ENCODE measurements at regions not wholly inside any gene's neighbourhood (a gene's known extent, or its start where the extent isn't known, plus 50 kb on each side); places are given as distances from the start of the nearest gene placed in this dataset.

DNA sequence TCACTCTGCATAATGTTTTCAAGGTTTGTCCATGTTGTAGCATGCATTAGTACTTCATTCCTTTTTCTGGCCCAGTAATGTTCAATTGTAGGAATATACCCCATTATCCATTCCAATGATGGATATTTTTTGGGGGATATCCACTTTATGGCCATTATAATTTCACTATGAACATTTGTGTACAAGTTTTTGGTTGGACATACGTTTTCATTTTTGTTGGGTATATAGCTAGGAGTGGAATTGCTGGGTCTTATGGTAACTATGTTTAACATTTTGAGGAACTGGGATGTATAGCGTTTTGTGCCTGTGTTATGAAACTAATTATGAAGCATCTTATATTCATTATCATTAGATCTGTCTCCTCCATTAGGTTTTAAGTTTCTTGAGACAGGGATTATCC is 191.6 kb downstream of the TM9SF2 start:
- ATAC-seq (no peak), DNase-seq (no peak)
- WGBS, 2 donors = 84 to 96% methylated on average over 2 of the region's 2 CpGs
- Histone ChIP-seq H3K27me3 (no peaks in the 10 kb centered on the region), H3K36me3 (replicated peaks in 1 of 2; ENCODE audit: insufficient read depth in 1 of 2, low read depth in 2 of 2) (no peaks in the 10 kb centered on the region), H3K4me3 (no peak overlapping the region), H3K4me1 (no peaks in the 10 kb centered on the region), H3K27ac (no peak overlapping the region), H3K9me3 (no peaks in the 10 kb centered on the region)
- TF ChIP-seq POLR2A (IDR thresholded peaks at IDR 0.05) = no peak
- TF ChIP-seq, protein P1, sequence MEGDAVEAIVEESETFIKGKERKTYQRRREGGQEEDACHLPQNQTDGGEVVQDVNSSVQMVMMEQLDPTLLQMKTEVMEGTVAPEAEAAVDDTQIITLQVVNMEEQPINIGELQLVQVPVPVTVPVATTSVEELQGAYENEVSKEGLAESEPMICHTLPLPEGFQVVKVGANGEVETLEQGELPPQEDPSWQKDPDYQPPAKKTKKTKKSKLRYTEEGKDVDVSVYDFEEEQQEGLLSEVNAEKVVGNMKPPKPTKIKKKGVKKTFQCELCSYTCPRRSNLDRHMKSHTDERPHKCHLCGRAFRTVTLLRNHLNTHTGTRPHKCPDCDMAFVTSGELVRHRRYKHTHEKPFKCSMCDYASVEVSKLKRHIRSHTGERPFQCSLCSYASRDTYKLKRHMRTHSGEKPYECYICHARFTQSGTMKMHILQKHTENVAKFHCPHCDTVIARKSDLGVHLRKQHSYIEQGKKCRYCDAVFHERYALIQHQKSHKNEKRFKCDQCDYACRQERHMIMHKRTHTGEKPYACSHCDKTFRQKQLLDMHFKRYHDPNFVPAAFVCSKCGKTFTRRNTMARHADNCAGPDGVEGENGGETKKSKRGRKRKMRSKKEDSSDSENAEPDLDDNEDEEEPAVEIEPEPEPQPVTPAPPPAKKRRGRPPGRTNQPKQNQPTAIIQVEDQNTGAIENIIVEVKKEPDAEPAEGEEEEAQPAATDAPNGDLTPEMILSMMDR (IDR thresholded peaks at IDR 0.05) = no peak
- intact Hi-C loops (cut with DNase I) = no loop called here

DNA sequence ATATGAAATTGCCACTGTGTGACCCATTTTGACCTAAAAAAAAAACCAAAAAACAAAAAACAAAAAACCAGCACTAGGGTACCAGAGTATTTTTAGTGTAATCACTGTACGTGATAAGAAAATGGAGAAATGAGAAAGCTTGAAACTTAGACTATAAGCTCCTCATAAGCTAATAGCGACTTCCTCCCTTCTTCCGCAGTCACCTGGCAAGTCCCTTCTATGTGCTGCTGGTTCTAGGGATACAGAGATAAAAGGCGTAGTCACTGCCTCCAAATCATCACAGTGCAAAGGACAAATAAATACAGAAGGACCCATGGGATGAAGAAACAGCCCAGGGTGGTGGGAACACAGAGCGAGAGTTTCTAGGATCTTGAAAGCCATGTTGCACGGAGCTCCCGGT is 190.3 kb downstream of the TM9SF2 start:
- H3K27me3 ChIP-seq = no peaks in the 10 kb centered on the region
- DNase-seq = no peak
- H3K4me1 ChIP-seq = no peaks in the 10 kb centered on the region
- H3K27ac ChIP-seq = no peak overlapping the region
- no peaks in the 10 kb centered on the region for H3K9me3 ChIP-seq
- WGBS, 2 donors = 85 to 91% methylated on average over 7 of the region's 7 CpGs
- no peak overlapping the region for H3K4me3 ChIP-seq
- no peak for ATAC-seq
- intact Hi-C loops (cut with DNase I) = no loop called here
- TF ChIP-seq POLR2A (IDR thresholded peaks at IDR 0.05) = no peak
- no peaks in the 10 kb centered on the region for H3K36me3 ChIP-seq (replicated peaks in 1 of 2; ENCODE audit: insufficient read depth in 1 of 2, low read depth in 2 of 2)

DNA sequence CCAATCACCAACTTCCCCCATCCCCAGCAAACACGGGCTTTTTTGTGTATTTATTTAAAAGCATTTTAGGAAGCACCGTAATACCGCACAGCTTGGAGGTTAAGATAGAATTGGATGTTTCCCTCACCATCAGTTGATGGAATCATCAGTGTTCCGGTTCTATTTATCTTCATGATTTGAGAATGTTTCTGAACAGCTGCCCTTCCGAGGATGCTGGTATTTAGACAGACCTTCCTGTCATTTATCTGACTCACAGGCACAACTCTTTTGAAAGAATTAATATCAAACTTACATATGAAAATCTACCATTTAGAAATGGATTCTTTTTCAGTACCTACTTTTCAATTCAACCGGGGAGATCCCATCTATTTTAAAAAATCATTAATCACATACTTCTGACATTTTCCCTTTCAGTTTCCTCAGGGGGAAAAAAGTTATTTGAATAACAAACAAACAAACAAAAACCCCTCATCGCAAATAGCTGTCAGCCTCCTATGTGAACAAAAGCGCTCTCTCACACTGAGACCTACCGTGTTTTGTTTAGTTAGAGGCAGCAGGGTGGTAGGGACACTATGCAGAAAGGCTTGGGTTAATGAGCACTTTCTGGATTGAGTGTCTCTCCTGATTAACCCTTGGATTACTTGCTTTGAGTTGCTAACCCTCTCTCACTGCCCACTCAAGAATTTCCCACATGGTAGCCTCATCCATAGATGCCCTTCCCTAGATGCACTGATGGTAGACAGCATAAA is 189.3 kb downstream of the TM9SF2 start:
- no peak overlapping the region for H3K4me3 ChIP-seq
- no peaks in the 10 kb centered on the region for H3K27me3 ChIP-seq
- no peaks in the 10 kb centered on the region for H3K9me3 ChIP-seq
- no peak for ATAC-seq
- 88 to 89% methylated on average over 9 of the region's 9 CpGs for WGBS, 2 donors
- intact Hi-C loops (cut with DNase I) = no loop called here
- no peak for DNase-seq
- no peaks in the 10 kb centered on the region for H3K36me3 ChIP-seq (replicated peaks in 1 of 2; ENCODE audit: insufficient read depth in 1 of 2, low read depth in 2 of 2)
- H3K27ac ChIP-seq = no peak overlapping the region
- TF ChIP-seq POLR2A (IDR thresholded peaks at IDR 0.05) = no peak
- TF ChIP-seq, protein P1 (IDR thresholded peaks at IDR 0.05) = no peak
- H3K4me1 ChIP-seq = peaks cover 7% of the 10 kb centered on the region

DNA sequence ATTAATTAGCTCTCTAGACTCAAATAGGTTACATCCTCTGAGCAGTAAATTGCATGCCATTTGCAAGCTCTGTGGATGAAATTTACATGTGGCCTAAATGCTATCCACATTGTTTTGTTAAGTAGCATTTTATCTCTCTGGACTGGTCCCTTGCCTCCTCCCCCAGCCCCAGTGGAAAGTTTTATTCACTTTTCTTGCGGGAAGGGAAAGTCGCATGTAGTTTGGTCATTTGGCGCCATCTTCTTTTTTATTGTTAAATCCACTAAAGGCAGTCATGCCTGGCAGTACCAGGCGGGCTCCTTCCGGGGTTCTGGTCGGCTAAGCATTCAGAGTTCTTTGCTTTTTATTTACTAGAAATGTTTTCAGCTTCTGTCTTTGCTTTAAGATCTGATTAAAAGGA is 188.7 kb downstream of the TM9SF2 start:
- Histone ChIP-seq H3K36me3 (replicated peaks in 1 of 2; ENCODE audit: insufficient read depth in 1 of 2, low read depth in 2 of 2) (no peaks in the 10 kb centered on the region), H3K4me1 (peaks cover 7% of the 10 kb centered on the region), H3K9me3 (no peaks in the 10 kb centered on the region), H3K4me3 (no peak overlapping the region), H3K27ac (no peak overlapping the region), H3K27me3 (no peaks in the 10 kb centered on the region)
- WGBS, 2 donors = 88 to 96% methylated on average over 6 of the region's 6 CpGs
- no peak for TF ChIP-seq POLR2A (IDR thresholded peaks at IDR 0.05)
- TF ChIP-seq, protein P1 (IDR thresholded peaks at IDR 0.05) = no peak
- DNase-seq (no peak), ATAC-seq (no peak)
- intact Hi-C loops (cut with DNase I) = no loop called here

DNA sequence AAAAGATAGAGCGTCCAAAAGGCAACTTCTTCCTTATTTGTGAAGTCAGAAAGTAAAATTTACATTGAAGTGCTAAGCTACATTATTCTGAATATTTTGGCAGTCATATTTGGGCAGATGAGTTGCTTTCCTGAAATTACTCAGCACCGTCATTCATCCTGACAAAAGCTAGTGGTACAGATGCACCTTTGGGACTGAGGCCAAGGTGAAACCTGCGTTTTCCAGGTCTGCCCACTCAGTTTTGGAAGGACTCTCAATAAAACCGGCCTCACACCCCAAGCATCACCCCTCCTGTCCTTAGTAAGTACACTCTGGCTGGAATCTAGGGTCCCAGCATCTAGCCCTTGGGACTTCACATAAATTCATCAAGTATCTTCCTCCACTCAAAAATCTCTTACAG is 187.5 kb downstream of the TM9SF2 start:
- H3K9me3 ChIP-seq = no peaks in the 10 kb centered on the region
- no peaks in the 10 kb centered on the region for H3K27me3 ChIP-seq
- DNase-seq (no peak), ATAC-seq (no peak)
- H3K4me3 ChIP-seq = no peak overlapping the region
- H3K4me1 ChIP-seq = peaks cover 7% of the 10 kb centered on the region
- no peak overlapping the region for H3K27ac ChIP-seq
- intact Hi-C loops (cut with DNase I) = no loop called here
- 64 to 77% methylated on average over 4 of the region's 4 CpGs for WGBS, 2 donors
- TF ChIP-seq, protein P1 (IDR thresholded peaks at IDR 0.05) = no peak
- TF ChIP-seq POLR2A (IDR thresholded peaks at IDR 0.05) = no peak
- H3K36me3 ChIP-seq (replicated peaks in 1 of 2; ENCODE audit: insufficient read depth in 1 of 2, low read depth in 2 of 2) = no peaks in the 10 kb centered on the region
